ENCODE measurements at regions not wholly inside any gene's neighbourhood (a gene's known extent, or its start where the extent isn't known, plus 50 kb on each side); places are given as distances from the start of the nearest gene placed in this dataset.

GRCh38 chr2:41958775-41959174, 89.0 kb upstream of the PKDCC start:
- no peak for TF ChIP-seq CTCF (conservative IDR thresholded peaks at IDR 0.05; ENCODE audit: low read depth, low read length)
- H3K4me3 ChIP-seq (ENCODE audit: low read depth, low read length) = no peak overlapping the region

GRCh38 chr2:41959760-41960159, 88.1 kb upstream of the PKDCC start:
- no peak for DNase-seq (ENCODE audit: low read depth)
- H3K4me3 ChIP-seq (ENCODE audit: low read depth, low read length) = no peak overlapping the region
- no peak for TF ChIP-seq CTCF (conservative IDR thresholded peaks at IDR 0.05; ENCODE audit: low read depth, low read length)

More at GRCh38 chr2:41958775-41959174, 89.0 kb upstream of the PKDCC start:
- no peak for DNase-seq (ENCODE audit: low read depth)

- DNase-seq (ENCODE audit: low read depth) = peak; percentile 40
- no peak for TF ChIP-seq CTCF (conservative IDR thresholded peaks at IDR 0.05; ENCODE audit: low read depth, low read length)
- H3K4me3 ChIP-seq (ENCODE audit: low read depth, low read length) = no peak overlapping the region
Measured at GRCh38 chr2:41962922-41963622, 84.7 kb upstream of the PKDCC start.

GRCh38 chr2:41963661-41964525, 83.9 kb upstream of the PKDCC start:
- H3K4me3 ChIP-seq (ENCODE audit: low read depth, low read length) = no peak overlapping the region
- no peak for TF ChIP-seq CTCF (conservative IDR thresholded peaks at IDR 0.05; ENCODE audit: low read depth, low read length)
- DNase-seq (ENCODE audit: low read depth) = peak; percentile 41

- H3K4me3 ChIP-seq (ENCODE audit: low read depth, low read length) = no peak overlapping the region
- no peak for DNase-seq (ENCODE audit: low read depth)
- TF ChIP-seq CTCF (conservative IDR thresholded peaks at IDR 0.05; ENCODE audit: low read depth, low read length) = no peak
Measured at GRCh38 chr2:41965173-41965908, 82.5 kb upstream of the PKDCC start.

GRCh38 chr2:41965909-41966295, 81.9 kb upstream of the PKDCC start:
- no peak for TF ChIP-seq CTCF (conservative IDR thresholded peaks at IDR 0.05; ENCODE audit: low read depth, low read length)
- H3K4me3 ChIP-seq (ENCODE audit: low read depth, low read length) = no peak overlapping the region
- DNase-seq (ENCODE audit: low read depth) = peak; percentile 67
